Endothelial cell of umbilical vein (primary cell): ENCODE measurements at regions not wholly inside any gene's neighbourhood (a gene's known extent, or its start where the extent isn't known, plus 50 kb on each side); places are given as distances from the start of the nearest gene placed in this dataset.

Experiments
- POLR2A ChIP-seq: IDR thresholded peaks from 2 replicates; pipeline ENCODE4 v1.6.1; 2012; ENCODE audit warnings: low read depth, mild to moderate bottlenecking, control low read depth, low read length
- TF ChIP-seq, protein P1 (sequence below), 2 donors: IDR thresholded peaks; 1 replicate in 1 of 2; 2 replicates in 1 of 2; pipeline ENCODE4 v1.5.1; 2011; ENCODE audit warnings: low read length in 2 of 2, mild to moderate bottlenecking in 2 of 2, moderate library complexity in 2 of 2, control low read depth in 1 of 2, inconsistent platforms in 1 of 2, low read depth in 1 of 2; ENCODE audit not compliant: insufficient read depth in 1 of 2; ENCODE audit errors: extremely low read depth in 1 of 2

DNA sequence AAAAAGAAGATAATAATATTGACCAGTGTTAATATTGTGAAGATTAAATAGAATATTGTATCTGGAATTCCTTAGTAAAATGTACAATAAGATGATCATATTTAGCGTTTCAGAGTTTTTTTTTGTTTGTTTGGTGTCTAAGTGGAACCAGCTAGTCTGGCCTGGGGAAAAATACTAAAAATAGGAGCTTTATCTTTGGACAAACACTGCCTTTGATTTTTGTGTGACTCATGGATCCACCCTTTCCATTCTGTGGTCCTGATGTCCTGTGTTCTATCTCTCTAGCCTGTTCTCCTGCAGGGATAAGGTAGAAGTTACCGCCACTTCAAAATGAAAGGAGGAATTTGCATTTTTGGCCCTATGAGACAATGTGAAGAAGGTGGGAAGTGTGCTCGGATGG is 79.7 kb upstream of the CRBN start:
- TF ChIP-seq POLR2A = no peak
- TF ChIP-seq, protein P1, sequence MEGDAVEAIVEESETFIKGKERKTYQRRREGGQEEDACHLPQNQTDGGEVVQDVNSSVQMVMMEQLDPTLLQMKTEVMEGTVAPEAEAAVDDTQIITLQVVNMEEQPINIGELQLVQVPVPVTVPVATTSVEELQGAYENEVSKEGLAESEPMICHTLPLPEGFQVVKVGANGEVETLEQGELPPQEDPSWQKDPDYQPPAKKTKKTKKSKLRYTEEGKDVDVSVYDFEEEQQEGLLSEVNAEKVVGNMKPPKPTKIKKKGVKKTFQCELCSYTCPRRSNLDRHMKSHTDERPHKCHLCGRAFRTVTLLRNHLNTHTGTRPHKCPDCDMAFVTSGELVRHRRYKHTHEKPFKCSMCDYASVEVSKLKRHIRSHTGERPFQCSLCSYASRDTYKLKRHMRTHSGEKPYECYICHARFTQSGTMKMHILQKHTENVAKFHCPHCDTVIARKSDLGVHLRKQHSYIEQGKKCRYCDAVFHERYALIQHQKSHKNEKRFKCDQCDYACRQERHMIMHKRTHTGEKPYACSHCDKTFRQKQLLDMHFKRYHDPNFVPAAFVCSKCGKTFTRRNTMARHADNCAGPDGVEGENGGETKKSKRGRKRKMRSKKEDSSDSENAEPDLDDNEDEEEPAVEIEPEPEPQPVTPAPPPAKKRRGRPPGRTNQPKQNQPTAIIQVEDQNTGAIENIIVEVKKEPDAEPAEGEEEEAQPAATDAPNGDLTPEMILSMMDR (IDR thresholded peaks at IDR 0.05; ENCODE audit: extremely low read depth in 1 of 2, insufficient read depth in 1 of 2, low read depth in 1 of 2, low read length in 2 of 2) = no peak
